AG09319 (cell line): ENCODE measurements at regions not wholly inside any gene's neighbourhood (a gene's known extent, or its start where the extent isn't known, plus 50 kb on each side); places are given as distances from the start of the nearest gene placed in this dataset.
"Not testable (repeated sequence)": the region's sequence is repeated elsewhere in the genome, so short reads cannot be mapped to it uniquely, and the experiment has no call there.

ENCODE experiments used
- DNase-seq: peaks from one replicate; pipeline ENCODE4 v3.0.0-alpha.2; 2010; ENCODE audit warnings: low read depth; ENCODE audit errors: extremely low read depth
- TF ChIP-seq, protein P1 (sequence below): IDR thresholded peaks from 2 replicates; pipeline ENCODE4 v1.5.1; 2011; ENCODE audit warnings: low read depth, mild to moderate bottlenecking, inconsistent platforms, low read length, moderate library complexity

DNA sequence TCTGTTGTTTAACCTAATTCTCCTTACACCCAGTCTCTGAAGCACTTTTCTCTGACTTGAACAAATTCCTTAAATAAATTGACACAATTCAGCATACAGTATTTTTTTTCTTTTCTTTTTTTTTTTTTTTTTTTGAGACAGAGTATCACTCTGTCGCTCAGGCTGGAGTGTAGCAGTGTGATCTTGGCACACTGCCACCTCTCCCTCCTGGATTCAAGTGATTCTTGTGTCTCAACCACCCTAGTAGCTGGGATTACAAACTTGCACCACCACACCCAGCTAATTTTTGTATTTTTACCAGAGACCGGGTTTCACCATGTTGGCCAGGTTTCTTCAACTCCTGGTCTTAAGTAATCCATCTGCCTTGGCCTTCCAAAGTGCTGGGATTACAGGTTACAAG is 1498.1 kb upstream of the PCDH10 start:
- no peak for DNase-seq
- TF ChIP-seq, protein P1, sequence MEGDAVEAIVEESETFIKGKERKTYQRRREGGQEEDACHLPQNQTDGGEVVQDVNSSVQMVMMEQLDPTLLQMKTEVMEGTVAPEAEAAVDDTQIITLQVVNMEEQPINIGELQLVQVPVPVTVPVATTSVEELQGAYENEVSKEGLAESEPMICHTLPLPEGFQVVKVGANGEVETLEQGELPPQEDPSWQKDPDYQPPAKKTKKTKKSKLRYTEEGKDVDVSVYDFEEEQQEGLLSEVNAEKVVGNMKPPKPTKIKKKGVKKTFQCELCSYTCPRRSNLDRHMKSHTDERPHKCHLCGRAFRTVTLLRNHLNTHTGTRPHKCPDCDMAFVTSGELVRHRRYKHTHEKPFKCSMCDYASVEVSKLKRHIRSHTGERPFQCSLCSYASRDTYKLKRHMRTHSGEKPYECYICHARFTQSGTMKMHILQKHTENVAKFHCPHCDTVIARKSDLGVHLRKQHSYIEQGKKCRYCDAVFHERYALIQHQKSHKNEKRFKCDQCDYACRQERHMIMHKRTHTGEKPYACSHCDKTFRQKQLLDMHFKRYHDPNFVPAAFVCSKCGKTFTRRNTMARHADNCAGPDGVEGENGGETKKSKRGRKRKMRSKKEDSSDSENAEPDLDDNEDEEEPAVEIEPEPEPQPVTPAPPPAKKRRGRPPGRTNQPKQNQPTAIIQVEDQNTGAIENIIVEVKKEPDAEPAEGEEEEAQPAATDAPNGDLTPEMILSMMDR, result no peak

DNA sequence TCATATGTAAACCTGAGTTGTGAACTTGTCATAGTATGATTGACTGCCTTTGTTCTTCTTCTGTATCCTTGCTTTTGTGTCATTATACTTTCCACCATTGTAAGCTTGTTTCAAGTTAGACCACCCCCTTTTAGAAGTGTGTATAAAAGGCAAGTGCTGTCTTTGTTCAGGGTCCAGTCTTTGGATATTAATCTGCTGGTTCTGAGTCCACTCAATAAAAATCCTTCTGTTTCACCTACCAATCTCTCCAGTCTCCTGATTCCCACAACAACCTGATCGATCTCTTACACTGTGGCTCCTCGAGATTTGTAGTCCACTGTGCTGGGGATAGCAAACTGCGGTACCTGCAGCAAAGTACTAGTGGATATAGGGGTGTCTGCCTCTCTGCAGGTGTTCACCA is 1465.8 kb upstream of the PCDH10 start:
- DNase-seq, result not testable (repeated sequence)

DNA sequence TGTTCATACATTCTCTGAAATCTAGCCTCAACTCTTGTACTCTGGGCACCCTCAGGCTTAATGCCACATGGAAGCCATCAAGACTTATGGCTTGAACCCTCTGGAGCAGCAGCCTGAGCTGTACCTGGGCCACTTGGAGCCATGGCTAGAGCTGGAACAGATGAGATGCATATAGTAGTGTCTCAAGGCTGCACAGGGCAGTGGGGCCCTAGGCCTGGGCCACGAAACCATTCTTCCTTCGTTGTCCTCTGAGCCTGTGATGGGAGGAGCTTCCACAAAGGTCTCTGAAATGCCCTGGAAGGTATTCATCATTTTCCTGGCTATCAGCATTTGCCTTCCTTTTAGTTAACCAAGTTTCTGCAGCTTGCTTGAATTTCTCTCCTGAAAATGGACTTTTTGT is 1427.2 kb upstream of the PCDH10 start:
- no peak for DNase-seq
- TF ChIP-seq, protein P1, result no peak

DNA sequence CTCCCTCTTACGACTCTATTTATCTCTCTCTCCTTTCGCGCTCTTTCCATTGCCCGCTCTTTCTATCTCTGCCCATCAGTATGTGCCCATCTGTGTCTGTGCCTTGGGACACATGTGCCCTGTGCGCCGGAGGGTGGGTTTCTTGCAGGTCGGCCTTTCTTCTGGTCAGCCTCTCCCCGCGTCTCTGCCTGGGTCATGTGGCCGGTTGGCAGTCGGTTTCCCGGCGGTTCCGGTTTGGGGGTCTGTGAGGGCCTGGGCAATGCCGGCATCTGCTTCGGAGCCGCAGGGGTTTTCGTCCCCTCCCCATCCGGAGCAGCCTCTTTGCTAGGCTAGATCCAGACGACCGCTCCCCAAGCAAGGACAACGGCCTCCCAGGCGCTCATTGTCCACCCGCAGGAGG is 1426.0 kb upstream of the PCDH10 start:
- not testable (repeated sequence) for DNase-seq

DNA sequence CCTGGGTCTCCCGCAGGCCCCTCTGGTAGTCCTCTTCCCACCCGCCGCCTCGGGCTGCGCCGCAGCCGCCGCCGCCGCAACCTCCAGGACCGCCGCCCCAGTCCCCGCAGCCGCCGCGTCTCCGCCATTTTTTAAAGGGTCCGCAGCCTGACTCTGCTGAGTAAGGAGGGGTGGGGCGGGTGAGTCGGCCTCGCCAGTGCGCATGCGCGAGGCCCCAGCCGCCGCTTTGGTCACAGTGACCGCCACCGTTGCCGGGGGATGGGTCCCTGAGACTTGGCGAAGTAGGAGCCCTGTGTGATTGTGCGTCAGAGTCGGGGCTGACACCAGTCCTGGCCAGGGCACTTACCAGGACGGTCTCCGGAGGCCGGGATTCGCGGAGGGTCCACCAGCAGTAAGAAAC is 1424.2 kb upstream of the PCDH10 start:
- peak; percentile 19 for DNase-seq

DNA sequence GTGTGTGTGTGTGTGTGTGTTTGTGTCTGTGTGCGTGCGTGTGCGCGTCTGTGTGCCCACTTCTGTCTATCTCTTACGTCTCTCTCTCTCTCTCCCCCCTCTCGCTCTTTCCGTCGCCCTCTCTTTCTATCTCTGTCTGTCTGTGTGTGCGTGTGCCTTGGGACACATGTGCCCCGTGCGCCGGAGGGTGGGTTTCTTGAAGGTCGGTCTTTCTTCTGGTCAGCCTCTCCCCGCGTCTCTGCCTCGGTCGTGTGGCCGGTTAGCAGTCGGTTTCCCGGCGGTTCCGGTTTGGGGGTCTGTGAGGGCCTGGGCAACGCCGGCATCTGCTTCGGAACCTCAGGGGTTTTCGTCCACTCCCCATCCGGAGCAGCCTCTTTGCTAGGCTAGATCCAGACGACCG is 1423.6 kb upstream of the PCDH10 start:
- DNase-seq, result not testable (repeated sequence)

DNA sequence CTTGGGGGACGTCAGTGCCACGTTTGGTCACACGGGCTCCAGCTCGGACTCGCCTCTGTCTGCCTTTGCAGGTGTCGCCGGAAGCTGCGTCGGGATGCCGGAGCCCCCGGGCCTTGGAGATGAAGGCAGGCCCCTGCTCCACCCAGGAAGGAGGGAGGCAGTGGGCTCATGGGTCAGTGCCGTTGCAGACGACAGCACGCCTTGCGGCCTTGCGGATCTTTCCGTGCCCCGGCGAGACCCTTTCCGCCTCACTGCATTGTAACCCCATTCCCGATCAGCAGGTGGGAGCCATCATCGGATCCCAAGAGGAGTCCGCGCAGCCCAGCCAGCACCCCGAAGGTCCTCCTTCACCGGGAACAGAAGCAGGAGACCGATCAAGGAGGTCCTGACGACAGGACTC is 1422.2 kb upstream of the PCDH10 start:
- not testable (repeated sequence) for DNase-seq

DNA sequence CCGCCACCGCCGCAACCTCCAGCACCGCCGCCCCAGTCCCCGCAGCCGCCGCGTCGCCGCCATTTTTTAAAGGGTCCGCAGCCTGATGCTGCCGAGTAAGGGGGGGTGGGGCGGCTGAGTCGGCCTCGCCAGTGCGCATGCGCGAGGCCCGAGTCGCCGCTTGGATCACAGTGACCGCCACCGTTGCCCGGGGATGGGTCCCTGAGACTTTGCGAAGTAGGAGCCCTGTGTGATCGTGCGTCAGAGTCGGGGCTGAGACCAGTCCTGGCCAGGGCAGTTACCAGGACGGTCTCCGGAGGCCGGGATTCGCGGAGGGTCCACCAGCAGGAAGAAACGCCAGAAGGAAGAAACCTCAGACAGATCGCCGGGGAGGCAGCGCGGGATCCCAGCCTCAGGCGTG is 1421.7 kb upstream of the PCDH10 start:
- DNase-seq, result not testable (repeated sequence)

DNA sequence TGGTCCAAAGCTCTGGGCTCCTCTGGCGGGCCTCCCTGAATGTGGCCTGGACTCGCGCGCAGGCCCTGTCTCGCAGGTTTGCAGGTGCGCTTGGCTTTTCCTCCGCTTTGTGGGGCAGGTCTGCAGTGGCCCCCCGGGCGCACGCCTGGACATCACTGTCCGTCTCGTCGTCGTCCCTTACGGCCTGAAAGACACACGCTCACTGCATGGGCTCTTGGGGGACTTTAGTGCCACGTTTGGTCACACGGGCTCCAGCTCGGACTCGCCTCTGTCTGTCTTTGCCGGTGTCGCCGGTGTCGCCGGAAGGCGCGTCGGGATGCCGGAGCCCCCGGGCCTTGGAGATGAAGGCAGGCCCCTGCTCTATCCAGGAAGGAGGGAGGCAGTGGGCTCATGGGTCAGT is 1419.9 kb upstream of the PCDH10 start:
- DNase-seq, result not testable (repeated sequence)

DNA sequence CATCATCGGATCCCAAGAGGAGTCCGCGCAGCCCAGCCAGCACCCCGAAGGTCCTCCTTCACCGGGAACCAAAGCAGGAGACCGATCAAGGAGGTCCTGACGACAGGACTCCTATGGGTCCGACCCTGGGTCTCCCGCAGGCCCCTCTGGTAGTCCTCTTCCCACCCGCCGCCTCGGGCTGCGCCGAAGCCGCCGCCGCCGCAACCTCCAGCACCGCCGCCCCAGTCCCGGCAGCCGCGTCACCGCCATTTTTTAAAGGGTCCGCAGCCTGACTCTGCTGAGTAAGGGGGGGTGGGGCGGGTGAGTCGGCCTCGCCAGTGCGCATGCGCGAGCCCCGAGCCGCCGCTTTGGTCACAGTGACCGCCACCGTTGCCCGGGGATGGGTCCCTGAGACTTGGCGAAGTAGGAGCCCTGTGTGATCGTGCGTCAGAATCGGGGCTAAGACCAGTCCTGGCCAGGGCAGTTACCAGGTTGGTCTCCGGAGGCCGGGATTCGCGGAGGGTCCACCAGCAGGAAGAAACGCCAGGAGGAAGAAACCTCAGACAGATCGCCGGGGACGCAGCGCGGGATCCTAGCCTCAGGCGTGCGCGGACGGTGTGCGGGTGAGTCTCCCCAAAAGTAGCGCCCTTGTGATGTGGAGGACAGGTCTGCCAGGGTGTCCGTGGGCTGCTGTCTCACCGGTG is 1419.2 kb upstream of the PCDH10 start:
- not testable (repeated sequence) for DNase-seq

DNA sequence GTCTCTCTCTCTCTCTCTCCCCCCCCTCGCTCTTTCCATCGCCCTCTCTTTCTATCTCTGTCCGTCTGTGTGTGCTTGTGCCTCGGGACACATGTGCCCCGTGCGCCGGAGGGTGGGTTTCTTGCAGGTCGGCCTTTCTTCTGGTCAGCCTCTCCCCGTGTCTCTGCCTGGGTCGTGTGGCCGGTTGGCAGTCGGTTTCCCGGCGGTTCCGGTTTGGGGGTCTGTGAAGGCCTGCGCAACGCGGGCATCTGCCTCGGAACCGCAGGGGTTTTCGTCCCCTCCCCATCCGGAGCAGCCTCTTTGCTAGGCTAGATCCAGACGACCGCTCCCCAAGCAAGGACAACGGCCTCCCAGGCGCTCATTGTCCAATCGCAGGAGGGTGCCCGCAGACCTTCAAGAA is 1418.5 kb upstream of the PCDH10 start:
- not testable (repeated sequence) for DNase-seq

DNA sequence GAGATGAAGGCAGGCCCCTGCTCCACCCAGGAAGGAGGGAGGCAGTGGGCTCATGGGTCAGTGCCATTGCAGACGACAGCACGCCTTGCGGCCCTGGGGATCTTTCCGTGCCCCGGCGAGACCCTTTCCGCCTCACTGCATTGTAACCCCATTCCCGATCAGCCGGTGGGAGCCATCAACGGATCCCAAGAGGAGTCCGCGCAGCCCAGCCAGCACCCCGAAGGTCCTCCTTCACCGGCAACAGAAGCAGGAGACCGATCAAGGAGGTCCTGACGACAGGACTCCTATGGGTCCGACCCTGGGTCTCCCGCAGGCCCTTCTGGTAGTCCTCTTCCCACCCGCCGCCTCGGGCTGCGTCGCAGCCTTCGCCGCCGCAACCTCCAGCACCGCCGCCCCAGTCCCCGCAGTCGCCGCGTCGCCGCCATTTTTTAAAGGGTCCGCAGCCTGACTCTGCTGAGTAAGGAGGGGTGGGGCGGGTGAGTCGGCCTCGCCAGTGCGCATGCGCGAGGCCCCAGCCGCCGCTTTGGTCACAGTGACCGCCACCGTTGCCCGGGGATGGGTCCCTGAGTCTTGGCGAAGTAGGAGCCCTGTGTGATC is 1417.0 kb upstream of the PCDH10 start:
- not testable (repeated sequence) for DNase-seq

DNA sequence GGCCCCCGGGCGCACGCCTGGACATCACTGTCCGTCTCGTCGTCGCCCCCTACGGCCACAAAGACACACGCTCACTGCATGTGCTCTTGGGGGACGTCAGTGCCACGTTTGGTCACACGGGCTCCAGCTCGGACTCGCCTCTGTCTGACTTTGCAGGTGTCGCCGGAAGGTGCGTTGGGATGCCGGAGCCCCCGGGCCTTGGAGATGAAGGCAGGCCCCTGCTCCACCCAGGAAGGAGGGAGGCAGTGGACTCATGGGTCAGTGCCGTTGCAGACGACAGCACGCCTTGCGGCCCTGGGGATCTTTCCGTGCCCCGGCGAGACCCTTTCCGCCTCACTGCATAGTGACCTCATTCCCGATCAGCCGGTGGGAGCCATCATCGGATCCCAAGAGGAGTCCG is 1414.8 kb upstream of the PCDH10 start:
- DNase-seq, result not testable (repeated sequence)

DNA sequence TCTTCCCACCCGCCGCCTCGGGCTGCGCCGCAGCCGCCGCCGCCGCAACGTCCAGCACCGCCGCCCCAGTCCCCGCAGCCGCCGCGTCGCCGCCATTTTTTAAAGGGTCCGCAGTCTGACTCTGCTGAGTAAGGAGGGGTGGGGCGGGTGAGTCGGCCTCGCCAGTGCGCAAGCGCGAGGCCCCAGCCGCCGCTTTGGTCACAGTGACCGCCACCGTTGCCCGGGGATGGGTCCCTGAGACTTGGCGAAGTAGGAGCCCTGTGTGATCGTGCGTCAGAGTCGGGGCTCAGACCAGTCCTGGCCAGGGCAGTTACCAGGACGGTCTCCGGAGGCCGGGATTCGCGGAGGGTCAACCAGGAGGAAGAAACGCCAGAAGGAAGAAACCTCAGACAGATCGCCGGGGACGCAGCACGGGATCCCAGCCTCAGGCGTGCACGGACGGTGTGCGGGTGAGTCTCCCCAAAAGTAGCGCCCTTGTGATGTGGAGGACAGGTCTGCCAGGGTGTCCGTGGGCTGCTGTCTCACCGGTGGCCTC is 1414.2 kb upstream of the PCDH10 start:
- DNase-seq, result not testable (repeated sequence)

DNA sequence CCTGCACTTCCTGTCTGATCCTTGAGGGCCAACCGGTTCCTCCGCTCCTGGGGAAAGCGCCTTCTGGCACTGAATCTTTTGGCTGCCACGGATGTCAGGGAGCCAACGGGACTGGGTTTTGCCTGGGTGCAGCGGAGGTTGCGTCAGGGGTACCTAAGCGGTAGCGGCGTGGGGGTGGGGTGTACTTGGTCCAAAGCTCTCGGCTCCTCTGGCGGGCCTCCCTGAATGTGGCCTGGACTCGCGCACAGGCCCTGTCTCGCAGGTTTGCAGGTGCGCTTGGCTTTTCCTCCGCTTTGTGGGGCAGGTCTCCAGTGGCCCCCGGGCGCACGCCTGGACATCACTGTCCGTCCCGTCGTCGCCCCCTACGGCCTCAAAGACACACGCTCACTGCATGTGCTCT is 1410.1 kb upstream of the PCDH10 start:
- DNase-seq, result not testable (repeated sequence)

DNA sequence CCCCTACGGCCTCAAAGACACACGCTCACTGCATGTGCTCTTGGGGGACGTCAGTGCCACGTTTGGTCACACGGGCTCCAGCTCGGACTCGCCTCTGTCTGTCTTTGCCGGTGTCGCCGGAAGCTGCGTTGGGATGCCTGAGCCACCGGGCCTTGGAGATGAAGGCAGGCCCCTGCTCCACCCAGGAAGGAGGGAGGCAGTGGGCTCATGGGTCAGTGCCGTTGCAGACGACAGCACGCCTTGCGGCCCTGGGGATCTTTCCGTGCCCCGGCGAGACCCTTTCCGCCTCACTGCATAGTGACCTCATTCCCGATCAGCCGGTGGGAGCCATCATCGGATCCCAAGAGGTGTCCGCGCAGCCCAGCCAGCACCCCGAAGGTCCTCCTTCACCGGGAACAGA is 1407.3 kb upstream of the PCDH10 start:
- not testable (repeated sequence) for DNase-seq

DNA sequence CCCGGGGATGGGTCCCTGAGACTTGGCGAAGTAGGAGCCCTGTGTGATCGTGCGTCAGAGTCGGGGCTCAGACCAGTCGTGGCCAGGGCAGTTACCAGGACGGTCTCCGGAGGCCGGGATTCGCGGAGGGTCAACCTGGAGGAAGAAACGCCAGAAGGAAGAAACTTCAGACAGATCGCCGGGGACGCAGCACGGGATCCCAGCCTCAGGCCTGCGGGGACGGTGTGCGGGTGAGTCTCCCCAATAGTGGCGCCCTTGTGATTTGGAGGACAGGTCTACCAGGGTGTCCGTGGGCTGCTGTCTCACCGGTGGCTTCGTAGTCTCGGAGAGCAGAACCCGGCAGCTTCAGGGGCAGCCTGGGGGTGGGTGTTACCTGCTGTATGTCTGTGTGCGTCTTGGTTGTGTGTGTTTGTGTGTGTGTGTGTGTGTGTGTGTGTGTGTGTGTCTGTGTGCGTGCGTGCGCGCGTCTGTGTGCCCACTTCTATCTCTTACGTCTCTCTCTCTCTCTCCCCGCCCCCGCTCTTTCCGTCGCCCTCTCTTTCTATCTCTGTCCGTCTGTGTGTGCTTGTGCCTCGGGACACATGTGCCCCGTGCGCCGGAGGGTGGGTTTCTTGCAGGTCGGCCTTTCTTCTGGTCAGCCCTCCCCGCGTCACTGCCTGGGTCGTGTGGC is 1406.4 kb upstream of the PCDH10 start:
- not testable (repeated sequence) for DNase-seq

DNA sequence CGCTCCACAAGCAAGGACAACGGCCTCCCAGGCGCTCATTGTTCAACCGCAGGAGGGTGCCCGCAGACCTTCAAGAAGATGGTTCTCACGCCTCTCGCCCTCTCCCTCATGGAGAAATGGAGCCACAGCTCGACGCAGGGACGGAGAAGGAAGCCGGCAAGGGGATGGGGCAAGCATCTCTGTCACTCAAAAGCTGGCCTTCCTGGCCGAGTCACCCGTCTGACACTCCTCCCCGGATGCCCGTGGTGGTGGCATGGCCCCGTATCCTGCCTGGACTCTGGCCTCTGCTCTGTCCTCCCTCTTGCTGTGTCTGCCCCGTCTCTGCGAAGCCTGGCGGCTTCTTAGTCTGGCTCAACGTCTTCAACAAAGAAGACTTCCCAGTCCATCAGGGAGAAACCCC is 1405.7 kb upstream of the PCDH10 start:
- not testable (repeated sequence) for DNase-seq

DNA sequence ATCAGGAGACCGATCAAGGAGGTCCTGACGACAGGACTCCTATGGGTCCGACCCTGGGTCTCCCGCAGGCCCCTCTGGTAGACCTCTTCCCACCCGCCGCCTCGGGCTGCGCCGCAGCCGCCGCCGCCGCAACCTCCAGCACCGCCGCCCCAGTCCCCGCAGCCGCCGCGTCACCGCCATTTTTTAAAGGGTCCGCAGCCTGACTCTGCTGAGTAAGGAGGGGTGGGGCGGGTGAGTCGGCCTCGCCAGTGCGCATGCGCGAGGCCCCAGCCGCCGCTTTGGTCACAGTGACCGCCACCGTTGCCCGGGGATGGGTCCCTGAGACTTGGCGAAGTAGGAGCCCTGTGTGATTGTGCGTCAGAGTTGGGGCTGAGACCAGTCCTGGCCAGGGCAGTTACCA is 1401.9 kb upstream of the PCDH10 start:
- DNase-seq, result not testable (repeated sequence)
